Lower leg skin (tissue), 4 donors: ENCODE measurements at regions not wholly inside any gene's neighbourhood (a gene's known extent, or its start where the extent isn't known, plus 50 kb on each side); places are given as distances from the start of the nearest gene placed in this dataset.

ENCODE experiments used
- DNase-seq, 2 donors: peaks; one replicate each; pipeline ENCODE4 v3.0.0-alpha.2; 2019; ENCODE audit warnings: low spot score in 2 of 2
- H3K4me3 ChIP-seq: fragments of 200-600 bp; sonication (generic); 2 replicates; pipeline ENCODE4 v1.5.1; 2017; ENCODE audit warnings: mild to moderate bottlenecking, low read depth; ENCODE audit not compliant: poor library complexity, severe bottlenecking
- CTCF ChIP-seq, 3 donors: fragments of 450-650 bp; IDR thresholded peaks; one replicate each; pipeline ENCODE4 v1.5.1; 2016; ENCODE audit warnings: antibody characterized with exemption in 3 of 3, mild to moderate bottlenecking in 3 of 3, moderate library complexity in 2 of 3
- POLR2A ChIP-seq, 2 donors: fragments of 450-650 bp; IDR thresholded peaks; one replicate each; pipeline ENCODE4 v1.6.1; 2016 to 2017; ENCODE audit warnings: antibody characterized with exemption in 2 of 2, mild to moderate bottlenecking in 1 of 2, moderate library complexity in 1 of 2
- WGBS, 2 donors: methylation state at CpG; one replicate each; pipeline ENCODE4 v1.1.5; 2018; 5-methylcytosine and 5-hydroxymethylcytosine counted together
- intact Hi-C: fragments of 100-400 bp; cut with DNase I; formaldehyde crosslinking; loops from one replicate; pipeline ENCODE4 v1.15.0; 2023; ENCODE audit warnings: low total_unique reads

GRCh38 chr18:10114717-10115463 is 201.1 kb downstream of the VAPA start:
- H3K4me3 ChIP-seq = no peak overlapping the region
- intact Hi-C loops = no loop called here
- TF ChIP-seq POLR2A (IDR thresholded peaks at IDR 0.05) (no peak), CTCF (IDR thresholded peaks at IDR 0.05) (no peak)
- no peak for DNase-seq
- WGBS, 2 donors = 74 to 83% methylated on average over 6 of the region's 6 CpGs

DNA sequence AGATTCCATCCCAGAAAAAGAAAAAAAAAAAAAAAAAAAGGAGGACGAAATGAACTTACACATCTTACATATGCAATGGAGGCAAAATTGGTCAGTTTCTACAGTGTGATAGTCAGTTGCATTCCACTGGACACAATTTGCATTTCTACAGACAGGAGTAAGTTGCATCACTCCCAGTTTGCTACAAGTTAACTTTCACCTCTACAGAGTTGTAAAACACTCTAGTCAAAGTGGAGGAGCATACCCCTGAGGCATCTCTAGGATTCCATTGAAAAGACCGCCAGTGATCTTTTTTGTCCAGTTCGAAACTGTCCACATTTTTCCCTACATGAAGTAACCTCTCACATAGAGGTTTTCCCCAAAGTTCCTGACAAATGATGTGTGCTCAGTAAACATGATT is 202.8 kb downstream of the VAPA start:
- WGBS, 2 donors = 95 to 97% methylated on average over 3 of the region's 3 CpGs

GRCh38 chr18:10119528-10119927 is 205.7 kb downstream of the VAPA start:
- no peak for TF ChIP-seq POLR2A (IDR thresholded peaks at IDR 0.05)
- TF ChIP-seq CTCF (IDR thresholded peaks at IDR 0.05) = no peak
- H3K4me3 ChIP-seq = no peak overlapping the region
- intact Hi-C loops = no loop called here
- 91 to 97% methylated on average over 1 of the region's 1 CpG for WGBS, 2 donors
- DNase-seq = no peak

More for the DNA sequence above, 202.8 kb downstream of the VAPA start:
- intact Hi-C loops = no loop called here
- TF ChIP-seq CTCF (IDR thresholded peaks at IDR 0.05) (no peak), POLR2A (IDR thresholded peaks at IDR 0.05) (no peak)
- no peak for DNase-seq
- H3K4me3 ChIP-seq = no peak overlapping the region

DNA sequence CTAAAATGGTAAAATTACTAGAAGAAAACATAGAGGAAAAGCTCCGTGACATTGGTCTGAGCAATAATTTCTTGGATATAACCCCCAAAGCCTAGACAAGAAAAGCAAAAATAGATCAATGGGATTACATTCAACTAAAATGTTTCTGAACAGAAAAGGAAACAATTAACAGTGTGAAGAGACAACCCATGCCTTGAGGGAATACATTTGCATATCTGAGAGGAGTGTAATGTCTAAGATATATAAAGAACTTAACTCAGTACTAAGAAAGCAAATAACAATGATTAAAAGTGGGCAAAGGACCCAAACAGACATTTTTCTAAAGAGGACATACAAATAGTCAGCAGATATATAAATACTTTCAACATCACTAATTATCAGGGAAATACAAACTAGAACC is 206.2 kb downstream of the VAPA start:
- no peak for TF ChIP-seq CTCF (IDR thresholded peaks at IDR 0.05)
- TF ChIP-seq POLR2A (IDR thresholded peaks at IDR 0.05) = no peak
- no peak for DNase-seq
- no peak overlapping the region for H3K4me3 ChIP-seq
- intact Hi-C loops = no loop called here
- WGBS, 2 donors = 82 to 91% methylated on average over 1 of the region's 1 CpG

- no peak overlapping the region for H3K4me3 ChIP-seq
- WGBS, 2 donors = 30 to 59% methylated on average over 3 of the region's 3 CpGs
- no peak for DNase-seq
- TF ChIP-seq CTCF (IDR thresholded peaks at IDR 0.05) (no peak), POLR2A (IDR thresholded peaks at IDR 0.05) (no peak)
- intact Hi-C loops = no loop called here
Observed at GRCh38 chr18:10120622-10121021, 206.8 kb downstream of the VAPA start.

DNA sequence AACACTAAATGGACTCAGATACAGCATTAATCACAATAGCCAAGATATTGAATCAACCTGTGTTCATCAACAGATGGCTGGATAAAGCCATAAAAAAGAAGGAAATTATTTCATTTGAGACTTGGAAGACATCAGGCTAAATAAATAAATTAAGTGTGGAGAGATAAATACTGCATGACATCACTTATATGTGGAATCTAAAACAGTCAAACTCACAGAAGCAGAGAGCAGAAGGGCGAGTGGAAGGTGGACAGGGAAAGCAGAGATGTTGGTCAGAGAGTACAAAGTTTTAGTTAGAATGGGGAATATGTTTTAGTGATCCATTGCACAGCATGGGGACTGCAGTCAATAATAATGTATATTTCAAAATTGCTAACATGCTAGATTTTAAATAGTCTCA is 207.2 kb downstream of the VAPA start:
- no peak overlapping the region for H3K4me3 ChIP-seq
- DNase-seq = no peak
- 88% methylated on average over 1 of the region's 1 CpG for WGBS, 2 donors
- intact Hi-C loops = no loop called here
- TF ChIP-seq POLR2A (IDR thresholded peaks at IDR 0.05) (no peak), CTCF (IDR thresholded peaks at IDR 0.05) (no peak)
